SKM-1 (cell line): ENCODE measurements at regions not wholly inside any gene's neighbourhood (a gene's known extent, or its start where the extent isn't known, plus 50 kb on each side); places are given as distances from the start of the nearest gene placed in this dataset.

Source experiments
- DNase-seq: peaks from one replicate; lab custom pipeline; 2025; ENCODE audit not compliant: unreplicated experiment; lab: John Stamatoyannopoulos, UW

- DNase-seq: no peak
These were observed 55.0 kb downstream of the SOX4 start for GRCh38 chr6:21648475-21649050.

- no peak for DNase-seq
These were observed 59.8 kb downstream of the SOX4 start for GRCh38 chr6:21653323-21653722.

- DNase-seq: no peak
These were observed 60.4 kb downstream of the SOX4 start for GRCh38 chr6:21653905-21654304.

GRCh38 chr6:21654361-21654760, 60.8 kb downstream of the SOX4 start:
- DNase-seq: no peak

DNA sequence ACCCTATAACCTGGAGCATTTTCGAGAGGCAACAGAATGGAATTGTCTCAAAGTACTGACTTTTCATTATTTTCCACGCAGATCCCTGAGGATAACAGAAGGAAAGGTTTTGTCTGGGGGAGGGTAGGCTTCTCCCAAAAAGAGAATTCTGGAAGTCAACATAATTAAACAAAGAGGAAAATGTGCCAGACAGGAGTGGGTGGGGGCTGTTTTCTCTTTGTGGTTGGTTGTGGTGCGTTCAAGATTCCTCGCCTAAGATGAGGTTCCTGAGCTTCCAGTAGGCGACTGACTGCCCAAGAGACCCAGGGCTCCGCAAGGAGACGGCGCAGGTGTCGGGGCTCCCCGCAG, 70.4 kb downstream of the SOX4 start:
- DNase-seq: no peak

- no peak for DNase-seq
These were observed 71.0 kb downstream of the SOX4 start for GRCh38 chr6:21664314-21665109.

- DNase-seq: no peak
These were observed 71.5 kb downstream of the SOX4 start for GRCh38 chr6:21665110-21665391.

DNA sequence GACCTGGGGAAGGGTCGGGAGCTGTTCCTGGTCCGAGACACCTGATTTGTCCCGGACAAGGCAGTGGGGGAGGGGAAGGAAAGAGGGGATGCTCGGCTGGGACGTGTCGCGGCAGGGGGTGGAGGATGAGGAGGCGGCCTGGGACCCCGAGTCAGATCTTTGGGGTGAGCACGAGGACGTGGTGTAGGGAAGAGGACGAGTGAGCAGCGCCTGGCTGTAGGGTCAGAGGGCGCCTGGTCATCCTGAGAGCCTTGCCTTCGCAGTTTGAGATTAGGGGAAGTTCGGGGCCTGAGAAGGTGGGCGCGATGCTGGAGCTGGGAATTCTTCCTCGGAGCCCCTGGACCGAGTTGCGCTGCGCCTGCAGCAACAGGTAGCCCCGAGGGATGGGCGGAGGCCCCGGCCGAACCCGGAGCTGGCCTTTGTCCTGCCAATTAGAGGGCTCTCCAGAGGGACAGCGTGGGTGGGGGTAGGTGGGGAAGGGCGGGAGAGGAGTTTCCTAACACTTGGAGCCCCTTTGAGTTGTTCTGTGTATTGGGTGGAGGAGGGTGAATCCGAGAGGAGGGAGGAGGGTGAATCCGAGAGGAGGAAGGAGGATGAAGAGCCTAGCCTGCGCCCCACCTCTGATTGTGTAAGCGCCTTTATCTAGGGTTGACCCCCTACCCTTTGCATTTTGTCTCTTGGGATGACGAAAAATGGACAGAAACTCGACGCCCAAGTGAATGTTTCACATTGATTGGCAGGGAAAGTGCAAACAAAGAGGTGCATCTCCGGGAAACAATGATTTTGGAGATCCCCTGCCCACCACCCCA, 72.0 kb downstream of the SOX4 start:
- no peak for DNase-seq

- DNase-seq: no peak
These were observed 72.7 kb downstream of the SOX4 start for GRCh38 chr6:21666201-21666691.

DNA sequence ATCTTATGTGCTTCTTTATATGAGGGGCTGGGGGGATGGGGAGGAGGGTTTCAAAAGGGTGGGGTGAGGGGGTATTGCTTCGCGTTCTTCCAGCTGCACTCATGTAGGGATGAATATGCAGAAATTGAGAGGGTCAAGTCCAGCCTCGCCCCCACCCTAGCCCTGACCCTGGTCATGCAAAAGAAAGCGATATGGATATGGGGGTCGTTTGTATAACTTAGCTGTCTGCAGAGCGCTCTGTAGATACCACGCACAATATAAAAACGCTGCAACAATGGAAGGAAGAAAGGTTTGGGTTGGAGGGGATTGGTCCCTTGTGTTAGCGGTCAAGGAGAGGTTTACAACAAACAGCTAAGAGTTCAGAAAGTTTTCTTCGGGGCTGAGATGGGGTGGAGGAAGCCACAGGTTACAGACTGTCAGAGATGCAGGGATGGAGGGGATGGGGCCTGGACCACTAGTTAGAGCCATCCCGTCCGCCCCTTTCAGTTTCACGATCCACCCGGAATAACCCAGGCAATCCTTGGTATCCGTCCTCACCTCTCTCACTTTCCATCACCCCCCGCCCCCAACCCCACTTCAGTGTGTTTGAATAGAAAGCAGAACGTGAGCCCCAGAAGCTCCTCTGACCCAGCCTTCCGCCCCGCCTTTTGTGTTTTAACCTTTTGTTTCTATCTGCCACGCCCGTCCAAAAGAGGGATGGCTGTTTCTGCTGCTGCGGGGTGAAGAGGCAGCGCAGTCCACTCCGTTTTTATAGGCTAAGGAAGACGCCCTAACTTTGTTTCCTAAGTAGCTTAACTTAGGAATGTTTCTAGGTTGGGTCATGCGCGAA, 73.5 kb downstream of the SOX4 start:
- no peak for DNase-seq

GRCh38 chr6:21668795-21669194, 75.2 kb downstream of the SOX4 start:
- no peak for DNase-seq

GRCh38 chr6:21676769-21677168, 83.2 kb downstream of the SOX4 start:
- DNase-seq: no peak

- DNase-seq: no peak
These were observed 85.4 kb downstream of the SOX4 start for GRCh38 chr6:21678990-21679389.

- DNase-seq: no peak
These were observed 86.3 kb downstream of the SOX4 start for GRCh38 chr6:21679761-21680265.

DNA sequence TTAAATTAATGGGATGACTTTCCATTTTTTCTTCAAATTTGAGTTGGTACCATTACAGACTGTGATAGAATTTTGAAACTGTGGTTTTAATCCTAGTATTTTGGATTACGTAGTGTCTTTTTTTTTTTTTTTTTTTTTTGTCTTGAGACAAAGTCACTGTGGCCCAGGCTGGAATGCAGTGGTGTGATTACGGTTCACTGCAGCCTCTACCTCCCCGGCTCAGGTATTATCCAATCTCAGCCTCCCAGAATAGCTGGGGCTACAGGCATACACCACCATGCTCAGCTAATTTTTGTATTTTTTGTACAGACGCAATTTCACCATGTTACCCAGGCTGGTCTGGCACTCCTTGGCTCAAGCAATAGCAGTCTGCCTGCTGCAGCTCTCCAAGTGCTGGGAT, 87.1 kb downstream of the SOX4 start:
- DNase-seq: no peak

DNA sequence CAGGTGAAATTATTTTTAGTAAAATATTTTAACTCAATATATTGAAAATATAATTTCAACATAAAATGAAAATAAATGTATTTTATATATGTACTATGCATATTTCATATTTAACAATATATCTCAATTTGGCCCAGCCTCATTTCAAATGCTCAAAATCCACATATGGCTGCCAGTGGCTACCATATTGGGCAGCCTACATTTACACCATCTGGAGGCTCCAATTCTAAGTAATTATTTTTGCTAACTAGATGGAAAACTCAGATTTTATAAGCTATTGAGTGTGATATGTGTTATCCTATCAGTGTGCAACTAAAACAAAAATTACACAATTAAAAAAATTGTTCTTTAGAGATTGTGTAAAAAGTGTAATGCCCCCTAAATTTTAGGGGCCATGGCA, 96.9 kb downstream of the SOX4 start:
- DNase-seq: no peak

DNA sequence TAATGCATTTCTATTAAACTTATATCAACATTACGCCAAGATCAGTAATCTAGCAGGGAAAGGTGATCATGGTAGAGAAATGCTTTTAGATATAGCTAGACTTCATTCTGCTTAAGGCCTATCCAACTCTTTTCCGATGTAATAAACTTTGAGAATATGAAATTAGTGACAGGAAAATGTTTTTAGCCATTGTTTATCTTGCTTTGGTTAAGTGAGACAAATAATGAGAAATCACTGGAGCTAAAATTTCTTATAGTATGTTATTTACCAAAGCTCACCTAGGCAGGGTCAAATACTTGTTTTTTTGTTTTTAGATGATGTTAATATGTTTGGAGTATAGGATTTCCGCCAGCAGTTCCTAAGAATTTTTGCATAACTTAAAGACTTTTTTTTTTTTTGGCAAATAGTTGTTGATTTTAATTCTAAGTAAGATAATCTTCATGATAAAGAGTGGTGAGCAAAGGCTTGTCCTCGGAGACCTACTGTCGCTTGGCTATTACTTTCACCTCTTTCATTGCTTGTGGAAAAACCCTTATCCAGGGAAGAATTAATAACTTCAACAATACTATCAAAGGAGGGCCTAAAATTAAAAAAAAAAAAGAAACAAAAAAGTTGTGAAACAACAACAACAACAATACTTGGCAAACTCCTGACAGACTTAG, 98.3 kb downstream of the SOX4 start:
- DNase-seq: no peak

DNA sequence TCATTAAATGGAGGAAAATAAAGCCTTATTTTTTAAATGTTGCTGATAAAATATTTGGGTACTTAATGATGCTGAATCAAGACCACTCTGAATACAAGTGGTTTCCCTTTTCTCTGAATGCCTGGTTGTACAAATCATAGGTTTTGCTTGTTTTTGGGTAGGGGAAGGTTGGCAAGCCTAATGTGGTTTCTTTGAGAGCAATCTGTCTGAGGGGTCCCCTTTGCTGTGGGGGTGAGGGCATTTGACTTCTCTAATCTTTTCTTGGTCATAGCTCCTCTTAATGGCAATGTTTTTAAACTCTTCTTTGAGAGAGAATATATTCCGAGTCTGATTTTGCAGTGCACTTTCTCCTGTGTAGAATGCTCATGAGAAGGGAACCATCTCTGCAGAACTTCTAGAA, 99.2 kb downstream of the SOX4 start:
- no peak for DNase-seq

GRCh38 chr6:21694168-21694567, 100.6 kb downstream of the SOX4 start:
- no peak for DNase-seq

- no peak for DNase-seq
These were observed 114.2 kb downstream of the SOX4 start for GRCh38 chr6:21707524-21708319.
